ENCODE measurements at regions not wholly inside any gene's neighbourhood (a gene's known extent, or its start where the extent isn't known, plus 50 kb on each side); places are given as distances from the start of the nearest gene placed in this dataset.

DNA sequence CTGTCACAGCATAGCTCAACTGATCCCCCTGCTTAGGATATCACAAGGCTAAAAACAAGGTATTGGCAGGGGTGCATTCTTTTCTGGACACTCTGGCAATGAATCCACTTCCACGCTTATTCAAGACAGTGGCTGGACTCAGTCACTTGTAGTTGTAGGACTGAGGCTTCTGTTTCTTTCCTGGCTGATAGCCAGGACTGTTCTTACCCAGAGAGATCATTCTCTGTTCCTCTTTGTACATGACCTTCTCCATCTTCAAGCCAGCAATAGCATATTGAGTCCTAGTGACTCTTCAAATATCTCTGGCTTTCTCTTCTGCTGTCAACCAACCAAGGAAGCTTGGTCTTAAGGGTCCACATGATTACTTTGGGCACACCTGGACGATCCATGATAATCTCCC is 241.3 kb downstream of the RBM43 start:
- ChIA-PET POLR2A (no interaction called here), CTCF (no interaction called here)
- TF ChIP-seq, protein P1, sequence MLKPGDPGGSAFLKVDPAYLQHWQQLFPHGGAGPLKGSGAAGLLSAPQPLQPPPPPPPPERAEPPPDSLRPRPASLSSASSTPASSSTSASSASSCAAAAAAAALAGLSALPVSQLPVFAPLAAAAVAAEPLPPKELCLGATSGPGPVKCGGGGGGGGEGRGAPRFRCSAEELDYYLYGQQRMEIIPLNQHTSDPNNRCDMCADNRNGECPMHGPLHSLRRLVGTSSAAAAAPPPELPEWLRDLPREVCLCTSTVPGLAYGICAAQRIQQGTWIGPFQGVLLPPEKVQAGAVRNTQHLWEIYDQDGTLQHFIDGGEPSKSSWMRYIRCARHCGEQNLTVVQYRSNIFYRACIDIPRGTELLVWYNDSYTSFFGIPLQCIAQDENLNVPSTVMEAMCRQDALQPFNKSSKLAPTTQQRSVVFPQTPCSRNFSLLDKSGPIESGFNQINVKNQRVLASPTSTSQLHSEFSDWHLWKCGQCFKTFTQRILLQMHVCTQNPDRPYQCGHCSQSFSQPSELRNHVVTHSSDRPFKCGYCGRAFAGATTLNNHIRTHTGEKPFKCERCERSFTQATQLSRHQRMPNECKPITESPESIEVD (tag by site-specific recombination; IDR thresholded peaks at IDR 0.05) = no peak
- TF ChIP-seq KLF10 (tag by site-specific recombination; IDR thresholded peaks at IDR 0.05) (no peak), ZNF596 (tag by site-specific recombination; IDR thresholded peaks at IDR 0.05) (no peak), ZNF2 (tag by site-specific recombination; IDR thresholded peaks at IDR 0.05) (no peak)
- H3K4me3 ChIP-seq (ENCODE audit: low read depth, low read length) = no peak overlapping the region
- H3K36me3 ChIP-seq (ENCODE audit: control insufficient read depth in 2 of 2, insufficient read depth in 1 of 2, low read length in 2 of 2) = no peaks in the 10 kb centered on the region
- no peak overlapping the region for H3K27ac ChIP-seq (ENCODE audit: extremely low read depth, low read depth, low read length)
- no peaks in the 10 kb centered on the region for H3K9me3 ChIP-seq (ENCODE audit: control insufficient read depth, insufficient read depth, low read depth, low read length)
- no peaks in the 10 kb centered on the region for H3K4me1 ChIP-seq (ENCODE audit: control insufficient read depth, insufficient read depth, low read length)

- H3K36me3 ChIP-seq (ENCODE audit: control insufficient read depth in 2 of 2, insufficient read depth in 1 of 2, low read length in 2 of 2) = no peaks in the 10 kb centered on the region
- no peaks in the 10 kb centered on the region for H3K4me1 ChIP-seq (ENCODE audit: control insufficient read depth, insufficient read depth, low read length)
- no peak for TF ChIP-seq KLF16 (tag by site-specific recombination; IDR thresholded peaks at IDR 0.05)
- ChIA-PET CTCF (no interaction called here), POLR2A (interaction anchor here (0.7 kb wide), 1 partner anchor 24 kb away, joined by 13 read pairs; no protein-coding TSS in a partner anchor)
- H3K4me3 ChIP-seq (ENCODE audit: low read depth, low read length) = no peak overlapping the region
- H3K9me3 ChIP-seq (ENCODE audit: control insufficient read depth, insufficient read depth, low read depth, low read length) = no peaks in the 10 kb centered on the region
- no peak overlapping the region for H3K27ac ChIP-seq (ENCODE audit: extremely low read depth, low read depth, low read length)
These were observed 252.1 kb downstream of the RBM43 start for GRCh38 chr2:151009437-151010175.

DNA sequence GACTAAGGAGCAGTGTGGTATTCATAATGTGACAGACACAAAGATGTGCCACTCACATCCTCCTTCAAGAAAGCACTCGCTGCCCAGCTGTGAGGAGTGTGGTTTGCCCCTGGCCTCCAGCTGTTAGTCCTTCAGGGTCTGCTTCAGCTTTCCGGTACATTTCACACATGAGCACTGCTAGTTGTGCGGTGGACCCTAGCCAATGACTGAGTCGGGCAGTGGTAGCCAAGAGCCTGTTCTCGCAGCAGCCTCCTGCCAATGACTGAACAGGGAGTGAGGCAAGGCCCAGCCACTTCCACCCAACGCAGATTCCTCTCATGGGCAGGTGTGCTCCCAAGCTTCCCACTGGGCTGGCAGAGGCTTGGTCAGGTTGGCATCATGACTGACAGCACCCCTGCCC is 254.3 kb downstream of the RBM43 start:
- ChIA-PET POLR2A (no interaction called here), CTCF (no interaction called here)
- H3K36me3 ChIP-seq (ENCODE audit: control insufficient read depth in 2 of 2, insufficient read depth in 1 of 2, low read length in 2 of 2) = no peaks in the 10 kb centered on the region
- no peak overlapping the region for H3K27ac ChIP-seq (ENCODE audit: extremely low read depth, low read depth, low read length)
- no peak overlapping the region for H3K4me3 ChIP-seq (ENCODE audit: low read depth, low read length)
- no peak for TF ChIP-seq ZNF223 (tag by site-specific recombination; IDR thresholded peaks at IDR 0.05)
- TF ChIP-seq KLF1 (tag by site-specific recombination; IDR thresholded peaks at IDR 0.05) = no peak
- no peak for TF ChIP-seq ZNF24 (tag by site-specific recombination; IDR thresholded peaks at IDR 0.05)
- no peak for TF ChIP-seq ZNF600 (tag by site-specific recombination; IDR thresholded peaks at IDR 0.05)
- TF ChIP-seq ZIC2 (tag by site-specific recombination; IDR thresholded peaks at IDR 0.05) = peak; percentile 26; the same call in 1 of the 2 replicates
- TF ChIP-seq, protein P2, sequence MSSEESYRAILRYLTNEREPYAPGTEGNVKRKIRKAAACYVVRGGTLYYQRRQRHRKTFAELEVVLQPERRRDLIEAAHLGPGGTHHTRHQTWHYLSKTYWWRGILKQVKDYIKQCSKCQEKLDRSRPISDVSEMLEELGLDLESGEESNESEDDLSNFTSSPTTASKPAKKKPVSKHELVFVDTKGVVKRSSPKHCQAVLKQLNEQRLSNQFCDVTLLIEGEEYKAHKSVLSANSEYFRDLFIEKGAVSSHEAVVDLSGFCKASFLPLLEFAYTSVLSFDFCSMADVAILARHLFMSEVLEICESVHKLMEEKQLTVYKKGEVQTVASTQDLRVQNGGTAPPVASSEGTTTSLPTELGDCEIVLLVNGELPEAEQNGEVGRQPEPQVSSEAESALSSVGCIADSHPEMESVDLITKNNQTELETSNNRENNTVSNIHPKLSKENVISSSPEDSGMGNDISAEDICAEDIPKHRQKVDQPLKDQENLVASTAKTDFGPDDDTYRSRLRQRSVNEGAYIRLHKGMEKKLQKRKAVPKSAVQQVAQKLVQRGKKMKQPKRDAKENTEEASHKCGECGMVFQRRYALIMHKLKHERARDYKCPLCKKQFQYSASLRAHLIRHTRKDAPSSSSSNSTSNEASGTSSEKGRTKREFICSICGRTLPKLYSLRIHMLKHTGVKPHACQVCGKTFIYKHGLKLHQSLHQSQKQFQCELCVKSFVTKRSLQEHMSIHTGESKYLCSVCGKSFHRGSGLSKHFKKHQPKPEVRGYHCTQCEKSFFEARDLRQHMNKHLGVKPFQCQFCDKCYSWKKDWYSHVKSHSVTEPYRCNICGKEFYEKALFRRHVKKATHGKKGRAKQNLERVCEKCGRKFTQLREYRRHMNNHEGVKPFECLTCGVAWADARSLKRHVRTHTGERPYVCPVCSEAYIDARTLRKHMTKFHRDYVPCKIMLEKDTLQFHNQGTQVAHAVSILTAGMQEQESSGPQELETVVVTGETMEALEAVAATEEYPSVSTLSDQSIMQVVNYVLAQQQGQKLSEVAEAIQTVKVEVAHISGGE (tag by site-specific recombination; conservative IDR thresholded peaks at IDR 0.05; ENCODE audit: low read depth) = no peak
- TF ChIP-seq ZNF2 (tag by site-specific recombination; IDR thresholded peaks at IDR 0.05) = no peak
- no peak for TF ChIP-seq ZNF580 (tag by site-specific recombination; IDR thresholded peaks at IDR 0.05)
- no peaks in the 10 kb centered on the region for H3K9me3 ChIP-seq (ENCODE audit: control insufficient read depth, insufficient read depth, low read depth, low read length)
- H3K4me1 ChIP-seq (ENCODE audit: control insufficient read depth, insufficient read depth, low read length) = no peaks in the 10 kb centered on the region

All from HEK293 (cell line).